AG04450 (cell line): ENCODE measurements at regions not wholly inside any gene's neighbourhood (a gene's known extent, or its start where the extent isn't known, plus 50 kb on each side); places are given as distances from the start of the nearest gene placed in this dataset.

ENCODE experiments used
- CTCF ChIA-PET: fragments of 300-600, 350-600 bp; formaldehyde crosslinking; extraction: SDS; loops from one replicate; lab custom pipeline; 2022; ENCODE audit warnings: antibody characterized with exemption, inconsistent platforms; lab: Charles Lee
- POLR2A ChIA-PET: fragments of 350-600 bp; formaldehyde crosslinking; extraction: SDS; loops from one replicate; lab custom pipeline; 2021; ENCODE audit warnings: antibody characterized with exemption, inconsistent platforms; lab: Yijun Ruan, JAX
- DNase-seq: peaks from one replicate; pipeline ENCODE4 v3.0.0-alpha.2; 2011; ENCODE audit warnings: low read depth, low spot score
- H3K27ac ChIP-seq: one replicate; pipeline ENCODE4 v1.5.1; 2012; ENCODE audit warnings: low read depth, low read length, control low read depth
- H3K27me3 ChIP-seq: one replicate; pipeline ENCODE4 v1.6.0; 2012; ENCODE audit warnings: low read length; ENCODE audit not compliant: control insufficient read depth, insufficient read depth
- H3K4me3 ChIP-seq: 2 replicates; pipeline ENCODE4 v1.5.1; 2011; ENCODE audit warnings: mild to moderate bottlenecking, low read depth, low read length, control low read depth
- H3K9me3 ChIP-seq: 2 replicates; pipeline ENCODE4 v1.5.1; 2012; ENCODE audit warnings: low read length; ENCODE audit not compliant: control insufficient read depth, insufficient read depth
- TF ChIP-seq, protein P1 (sequence below): IDR thresholded peaks from 2 replicates; pipeline ENCODE4 v1.5.1; 2011; ENCODE audit warnings: low read depth, low read length, control low read depth, inconsistent platforms

DNA sequence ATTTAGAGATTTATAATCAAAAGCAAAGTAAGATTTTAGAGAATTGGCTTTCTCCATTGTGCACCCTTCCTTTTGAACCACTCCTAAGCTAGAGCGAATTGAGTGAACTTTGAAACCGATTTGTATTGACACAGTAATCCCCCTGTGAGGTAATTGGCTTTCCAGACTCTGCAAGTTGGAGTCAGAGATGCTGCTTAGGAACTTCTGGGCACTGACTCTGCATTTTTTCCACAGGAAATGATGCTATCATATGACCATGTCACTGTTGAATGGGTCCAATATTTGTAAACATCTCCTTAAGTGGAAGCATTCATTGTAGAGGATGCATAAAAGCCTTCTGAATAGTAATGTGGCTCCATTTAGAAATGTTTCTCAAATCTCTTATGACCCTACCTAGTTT, 394.4 kb upstream of the ZNF608 start:
- H3K27ac ChIP-seq, result no peak overlapping the region
- H3K9me3 ChIP-seq, result no peaks in the 10 kb centered on the region
- TF ChIP-seq, protein P1, sequence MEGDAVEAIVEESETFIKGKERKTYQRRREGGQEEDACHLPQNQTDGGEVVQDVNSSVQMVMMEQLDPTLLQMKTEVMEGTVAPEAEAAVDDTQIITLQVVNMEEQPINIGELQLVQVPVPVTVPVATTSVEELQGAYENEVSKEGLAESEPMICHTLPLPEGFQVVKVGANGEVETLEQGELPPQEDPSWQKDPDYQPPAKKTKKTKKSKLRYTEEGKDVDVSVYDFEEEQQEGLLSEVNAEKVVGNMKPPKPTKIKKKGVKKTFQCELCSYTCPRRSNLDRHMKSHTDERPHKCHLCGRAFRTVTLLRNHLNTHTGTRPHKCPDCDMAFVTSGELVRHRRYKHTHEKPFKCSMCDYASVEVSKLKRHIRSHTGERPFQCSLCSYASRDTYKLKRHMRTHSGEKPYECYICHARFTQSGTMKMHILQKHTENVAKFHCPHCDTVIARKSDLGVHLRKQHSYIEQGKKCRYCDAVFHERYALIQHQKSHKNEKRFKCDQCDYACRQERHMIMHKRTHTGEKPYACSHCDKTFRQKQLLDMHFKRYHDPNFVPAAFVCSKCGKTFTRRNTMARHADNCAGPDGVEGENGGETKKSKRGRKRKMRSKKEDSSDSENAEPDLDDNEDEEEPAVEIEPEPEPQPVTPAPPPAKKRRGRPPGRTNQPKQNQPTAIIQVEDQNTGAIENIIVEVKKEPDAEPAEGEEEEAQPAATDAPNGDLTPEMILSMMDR, result no peak
- H3K27me3 ChIP-seq, result no peaks in the 10 kb centered on the region
- POLR2A ChIA-PET, result no interaction called here
- CTCF ChIA-PET, result interaction anchor here (1.7 kb wide), 1 partner anchor 16 kb away, joined by 3 read pairs; no protein-coding TSS in a partner anchor
- DNase-seq, result peak; percentile 64
- H3K4me3 ChIP-seq, result no peak overlapping the region

DNA sequence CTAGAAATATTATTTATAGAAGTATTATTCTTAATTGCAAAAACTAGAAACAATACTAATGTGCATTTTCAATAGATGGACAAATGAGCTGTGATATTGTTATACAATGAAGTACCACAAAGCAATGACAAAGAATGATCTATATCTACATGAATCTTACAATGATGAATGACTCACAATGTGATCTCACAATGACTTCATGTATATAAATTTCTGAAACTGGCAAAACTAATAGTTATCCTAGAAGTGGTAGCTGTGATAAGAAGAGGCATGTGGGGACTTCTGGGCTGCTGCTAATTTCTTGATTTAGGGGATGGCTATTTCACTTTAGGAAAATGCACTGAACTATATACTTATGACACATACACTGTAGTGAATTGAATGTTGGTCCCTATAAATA, 396.0 kb upstream of the ZNF608 start:
- TF ChIP-seq, protein P1, result no peak
- CTCF ChIA-PET, result interaction anchor here (1.7 kb wide), 1 partner anchor 17 kb away, joined by 3 read pairs; no protein-coding TSS in a partner anchor
- Histone ChIP-seq H3K27me3 (no peaks in the 10 kb centered on the region), H3K27ac (no peak overlapping the region), H3K4me3 (no peak overlapping the region), H3K9me3 (no peaks in the 10 kb centered on the region)
- POLR2A ChIA-PET, result no interaction called here
- no peak for DNase-seq

DNA sequence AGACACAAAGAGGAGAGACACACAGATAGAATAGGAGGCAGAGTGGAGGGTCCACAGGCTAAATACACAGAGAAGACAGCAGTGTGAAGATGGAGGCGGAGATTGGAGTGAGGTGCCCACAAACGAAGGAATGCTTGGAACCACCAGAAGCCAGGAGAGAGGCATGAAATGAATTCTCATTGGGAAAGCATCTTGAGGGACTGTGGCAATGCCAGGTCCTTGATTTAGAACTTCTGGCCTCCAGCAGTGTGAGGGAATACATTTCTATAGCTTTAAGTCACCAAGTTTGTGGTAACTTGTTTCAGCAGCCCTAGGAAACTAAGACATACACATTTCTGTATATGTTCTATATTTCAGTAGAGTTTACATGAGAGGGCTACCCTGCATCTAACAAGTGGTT, 396.6 kb upstream of the ZNF608 start:
- H3K4me3 ChIP-seq, result no peak overlapping the region
- no peak for DNase-seq
- no peaks in the 10 kb centered on the region for H3K9me3 ChIP-seq
- TF ChIP-seq, protein P1, result no peak
- CTCF ChIA-PET, result no interaction called here
- POLR2A ChIA-PET, result no interaction called here
- H3K27ac ChIP-seq, result no peak overlapping the region
- H3K27me3 ChIP-seq, result no peaks in the 10 kb centered on the region

DNA sequence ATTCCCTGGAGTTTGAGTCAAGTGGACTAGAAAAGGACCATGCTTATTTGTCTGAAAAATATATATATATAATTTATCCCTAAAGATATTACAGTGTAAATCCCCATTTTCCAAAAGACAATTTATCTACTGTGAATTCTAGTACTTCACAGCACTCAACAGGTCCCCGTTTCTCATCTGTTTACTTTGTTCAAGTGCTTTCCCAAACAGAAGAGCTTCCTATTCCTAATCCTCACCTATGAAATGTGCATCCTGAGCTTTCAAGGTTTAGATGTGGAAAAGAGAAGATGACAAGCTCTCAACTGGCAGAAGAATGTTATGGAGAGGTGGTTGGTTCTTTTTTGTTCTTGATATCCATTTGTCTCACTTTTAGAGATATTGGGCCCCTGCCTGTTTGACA, 401.6 kb upstream of the ZNF608 start:
- Histone ChIP-seq H3K4me3 (no peak overlapping the region), H3K27me3 (no peaks in the 10 kb centered on the region), H3K27ac (no peak overlapping the region), H3K9me3 (no peaks in the 10 kb centered on the region)
- POLR2A ChIA-PET, result no interaction called here
- no peak for DNase-seq
- TF ChIP-seq, protein P1, result no peak
- CTCF ChIA-PET, result no interaction called here

DNA sequence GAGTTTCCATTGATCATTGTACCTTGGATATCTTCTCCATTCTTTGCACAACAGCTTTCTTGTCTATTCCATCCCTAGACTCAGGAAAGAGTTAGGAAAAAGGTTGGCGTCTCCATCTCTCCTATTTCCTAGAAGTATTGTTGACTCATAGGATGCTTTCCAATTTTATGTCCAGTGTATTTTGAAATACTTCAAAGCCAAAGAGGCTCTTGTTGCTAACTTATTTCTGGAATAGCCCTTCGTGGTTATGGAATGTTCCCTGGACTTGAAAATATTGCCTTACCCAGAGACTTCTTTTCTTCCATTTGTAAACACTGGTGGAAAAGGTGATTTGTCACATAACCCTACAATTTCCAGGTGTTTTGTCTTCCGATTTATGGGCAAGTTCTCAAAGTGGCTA, 402.3 kb upstream of the ZNF608 start:
- no peaks in the 10 kb centered on the region for H3K27me3 ChIP-seq
- POLR2A ChIA-PET, result no interaction called here

More for the DNA sequence above, 402.3 kb upstream of the ZNF608 start:
- TF ChIP-seq, protein P1, result no peak
- H3K4me3 ChIP-seq, result no peak overlapping the region
- CTCF ChIA-PET, result no interaction called here
- H3K9me3 ChIP-seq, result no peaks in the 10 kb centered on the region
- H3K27ac ChIP-seq, result no peak overlapping the region
- no peak for DNase-seq
